IMR-90 (cell line): ENCODE measurements at regions not wholly inside any gene's neighbourhood (a gene's known extent, or its start where the extent isn't known, plus 50 kb on each side); places are given as distances from the start of the nearest gene placed in this dataset.

Experiments used
- ATAC-seq: fragments of 200-7000 bp; cut with Tn5 transposase; 2 replicates; pipeline ENCODE4 v1.9.1; 2020; ENCODE audit warnings: low read depth, mild to moderate bottlenecking, moderate library complexity
- BruUV-seq: library from RNA; stranded (reverse); fragments of 400-500 nt; replicated peaks from 2 replicates; lab custom pipeline; 2021; lab: Mats Ljungman, UMichigan
- CTCF ChIA-PET: fragments of 300-600 bp; formaldehyde crosslinking; extraction: SDS; loops from one replicate; lab custom pipeline; 2021; ENCODE audit warnings: antibody characterized with exemption; lab: Yijun Ruan, JAX
- POLR2A ChIA-PET: fragments of 300-600 bp; sonication (Branson Sonifier 250); formaldehyde crosslinking; loops from one replicate; lab custom pipeline; 2022; ENCODE audit warnings: antibody characterized with exemption; ENCODE audit not compliant: unreplicated experiment; lab: Charles Lee
- DNase-seq: peaks from one replicate; pipeline ENCODE4 v3.0.0; 2013
- H2AFZ ChIP-seq: replicated peaks from 2 replicates; pipeline ENCODE3; 2013; ENCODE audit warnings: low read length, mild to moderate bottlenecking; ENCODE audit not compliant: poor library complexity
- H2AK5ac ChIP-seq: 2 replicates; pipeline ENCODE4 v1.6.1; 2013; ENCODE audit warnings: low read depth, low read length, inconsistent platforms
- H2AK9ac ChIP-seq: replicated peaks from 2 replicates; pipeline ENCODE3; 2013; ENCODE audit warnings: mild to moderate bottlenecking, low read depth, low read length, moderate library complexity; ENCODE audit not compliant: poor library complexity
- H2BK120ac ChIP-seq: 2 replicates; pipeline ENCODE4 v1.6.1; 2013; ENCODE audit warnings: low read depth, low read length, inconsistent platforms
- H2BK15ac ChIP-seq: 3 replicates; pipeline ENCODE4 v1.6.1; 2013; ENCODE audit warnings: low read depth, low read length, inconsistent platforms
- H2BK20ac ChIP-seq: 2 replicates; pipeline ENCODE4 v1.6.1; 2013; ENCODE audit warnings: low read depth, mild to moderate bottlenecking, inconsistent platforms, low read length, moderate library complexity
- H2BK5ac ChIP-seq: 2 replicates; pipeline ENCODE4 v1.6.1; 2013; ENCODE audit warnings: mild to moderate bottlenecking, low read depth, low read length, inconsistent platforms; ENCODE audit not compliant: poor library complexity, severe bottlenecking
- H3K14ac ChIP-seq: replicated peaks from 2 replicates; pipeline ENCODE4 v1.6.1; 2013; ENCODE audit warnings: low read depth, low read length, inconsistent platforms
- H3K18ac ChIP-seq: 2 replicates; pipeline ENCODE4 v1.6.1; 2013; ENCODE audit warnings: low read depth, low read length, control low read depth
- H3K23ac ChIP-seq: 2 replicates; pipeline ENCODE4 v1.6.1; 2013; ENCODE audit warnings: low read depth, low read length, inconsistent platforms
- H3K27ac ChIP-seq: 2 replicates; pipeline ENCODE4 v1.5.1; 2013; ENCODE audit warnings: mild to moderate bottlenecking, control low read depth, low read length; ENCODE audit not compliant: insufficient read depth
- H3K27me3 ChIP-seq: 2 replicates; pipeline ENCODE4 v1.6.1; 2013; ENCODE audit warnings: low read length; ENCODE audit not compliant: control insufficient read depth, insufficient read depth
- H3K36me3 ChIP-seq: 2 replicates; pipeline ENCODE4 v1.6.1; 2013; ENCODE audit warnings: low read length, mixed read lengths; ENCODE audit not compliant: control insufficient read depth, insufficient read depth
- H3K4ac ChIP-seq: 2 replicates; pipeline ENCODE4 v1.6.1; 2013; ENCODE audit warnings: low read depth, low read length, inconsistent platforms
- H3K4me1 ChIP-seq: 2 replicates; pipeline ENCODE4 v1.6.1; 2013; ENCODE audit warnings: low read length, mixed read lengths; ENCODE audit not compliant: control insufficient read depth, insufficient read depth
- H3K4me2 ChIP-seq: 2 replicates; pipeline ENCODE4 v1.6.1; 2013; ENCODE audit warnings: low read depth, mild to moderate bottlenecking, control low read depth, low read length, moderate library complexity
- H3K4me3 ChIP-seq: 2 replicates; pipeline ENCODE4 v1.5.1; 2013; ENCODE audit warnings: low read depth, mild to moderate bottlenecking, control low read depth, low read length, moderate library complexity; ENCODE audit not compliant: insufficient read depth
- H3K56ac ChIP-seq: 2 replicates; pipeline ENCODE4 v1.6.1; 2013; ENCODE audit warnings: low read length, inconsistent platforms; ENCODE audit not compliant: insufficient read depth; ENCODE audit errors: extremely low read depth
- H3K79me1 ChIP-seq, 2 experiments: 2 replicates each; pipeline ENCODE4 v1.6.1; 2013; ENCODE audit warnings: low read length in 2 of 2, inconsistent platforms in 1 of 2, low read depth in 1 of 2
- H3K9ac ChIP-seq: 2 replicates; pipeline ENCODE4 v1.6.1; 2013; ENCODE audit warnings: low read depth, low read length, control low read depth
- H3K9me1 ChIP-seq: 2 replicates; pipeline ENCODE4 v1.6.1; 2013; ENCODE audit warnings: low read length, inconsistent platforms; ENCODE audit not compliant: insufficient read depth
- H3K9me3 ChIP-seq: 2 replicates; pipeline ENCODE4 v1.6.1; 2013; ENCODE audit warnings: low read length; ENCODE audit not compliant: control insufficient read depth, insufficient read depth
- H4K20me1 ChIP-seq: 2 replicates; pipeline ENCODE4 v1.6.1; 2013; ENCODE audit warnings: low read length, inconsistent platforms; ENCODE audit not compliant: insufficient read depth
- H4K5ac ChIP-seq: 2 replicates; pipeline ENCODE4 v1.6.1; 2013; ENCODE audit warnings: mild to moderate bottlenecking, low read depth, low read length, control low read depth
- H4K8ac ChIP-seq, 2 experiments: 2 replicates each; pipeline ENCODE4 v1.6.1; 2013; ENCODE audit warnings: low read depth in 2 of 2, low read length in 2 of 2, control low read depth in 1 of 2, inconsistent platforms in 1 of 2
- H4K91ac ChIP-seq: 2 replicates; pipeline ENCODE4 v1.6.1; 2013; ENCODE audit warnings: low read depth, low read length, inconsistent platforms; ENCODE audit not compliant: insufficient read depth
- CEBPB ChIP-seq: IDR thresholded peaks from 2 replicates; pipeline ENCODE4 v1.6.1; 2012; ENCODE audit warnings: low read depth, low read length, improper control_type of control experiment
- CTCF ChIP-seq: conservative IDR thresholded peaks from 2 replicates; pipeline ENCODE4 v1.5.1; 2012; ENCODE audit warnings: mild to moderate bottlenecking, low read depth, low read length, improper control_type of control experiment
- ELK1 ChIP-seq: fragments of 150-350 bp; IDR thresholded peaks from 2 replicates; pipeline ENCODE4 v1.6.1; 2016; ENCODE audit warnings: low read depth, mild to moderate bottlenecking, low read length, moderate library complexity, borderline replicate concordance
- FOS ChIP-seq: fragments of 150-350 bp; IDR thresholded peaks from 2 replicates; pipeline ENCODE4 v1.6.1; 2016; ENCODE audit warnings: low read depth, low read length
- MAFK ChIP-seq: IDR thresholded peaks from 2 replicates; pipeline ENCODE4 v1.6.1; 2012; ENCODE audit warnings: low read depth, low read length, improper control_type of control experiment
- RCOR1 ChIP-seq: IDR thresholded peaks from 2 replicates; pipeline ENCODE4 v1.6.1; 2012; ENCODE audit warnings: mild to moderate bottlenecking, low read length, improper control_type of control experiment; ENCODE audit not compliant: insufficient replicate concordance
- SMC3 ChIP-seq: fragments of 150-350 bp; IDR thresholded peaks from 2 replicates; pipeline ENCODE4 v1.6.1; 2016; ENCODE audit warnings: low read depth, mild to moderate bottlenecking, antibody characterized with exemption, low read length, moderate library complexity
- WGBS, 2 experiments: methylation state at CpG; one replicate each; pipeline versions ENCODE4 v1.1.5 to v1.1.7; 2013; ENCODE audit warnings: missing lambda C conversion rate in 2 of 2; ENCODE audit not compliant: insufficient read length in 1 of 2; ENCODE audit errors: extremely low coverage in 2 of 2; 5-methylcytosine and 5-hydroxymethylcytosine counted together
- dilution Hi-C: fragments of 300-500 bp; cut with HindIII; formaldehyde crosslinking; loops from one replicate; pipeline ENCODE4 v1.14.3; 2018; ENCODE audit warnings: low sequenced_read_pairs; ENCODE audit not compliant: unreplicated experiment
- in situ Hi-C: fragments of 300-500 bp; cut with MboI; formaldehyde crosslinking; loops from 3 replicates; pipeline ENCODE4 v1.14.3; 2019; ENCODE audit warnings: low sequenced_read_pairs, inconsistent platforms, mixed read lengths
- intact Hi-C: fragments of 100-400 bp; cut with micrococcal nuclease; formaldehyde crosslinking; loops from 2 replicates; pipeline ENCODE4 v1.10.0; 2022

GRCh38 chr3:83065851-83066460 is 1304.5 kb upstream of the GBE1 start:
- no peak for DNase-seq
- Histone ChIP-seq H3K4me2 (no peak overlapping the region), H3K79me1 (no peaks in the 10 kb centered on the region), H3K14ac (no peak overlapping the region), H3K56ac (no peak overlapping the region), H2BK120ac (no peak overlapping the region), H3K4ac (no peak overlapping the region), H3K23ac (no peak overlapping the region), H3K4me1 (no peaks in the 10 kb centered on the region), H3K27ac (no peak overlapping the region), H2AFZ (no peak overlapping the region), H3K4me3 (no peak overlapping the region), H4K20me1 (no peaks in the 10 kb centered on the region), H4K91ac (no peak overlapping the region), H3K9ac (no peak overlapping the region), H3K9me1 (no peaks in the 10 kb centered on the region), H2BK5ac (no peak overlapping the region), H3K18ac (no peak overlapping the region), H4K5ac (no peak overlapping the region), H3K27me3 (no peaks in the 10 kb centered on the region), H3K9me3 (0 out of 2 replicates have a peak, but pooled peaks cover 7% of the 10 kb centered on the region), H2BK15ac (no peak overlapping the region), H2AK9ac (no peak overlapping the region), H2BK20ac (no peak overlapping the region), H2AK5ac (no peak overlapping the region), H4K8ac (no peak overlapping the region), H3K36me3 (no peaks in the 10 kb centered on the region)
- no peak for ATAC-seq
- WGBS, 2 experiments, result no CpG with 5 or more reads among the region's 2 CpGs
- ChIA-PET POLR2A (no interaction called here), CTCF (no interaction called here)
- dilution Hi-C loops (no loop called here), intact Hi-C loops (no loop called here), in situ Hi-C loops (no loop called here)
- TF ChIP-seq SMC3 (no peak), MAFK (no peak), RCOR1 (no peak), FOS (no peak), CEBPB (no peak), CTCF (no peak), ELK1 (no peak)
- BruUV-seq, result no TSS peak
